ENCODE measurements at regions not wholly inside any gene's neighbourhood (a gene's known extent, or its start where the extent isn't known, plus 50 kb on each side); places are given as distances from the start of the nearest gene placed in this dataset.

DNA sequence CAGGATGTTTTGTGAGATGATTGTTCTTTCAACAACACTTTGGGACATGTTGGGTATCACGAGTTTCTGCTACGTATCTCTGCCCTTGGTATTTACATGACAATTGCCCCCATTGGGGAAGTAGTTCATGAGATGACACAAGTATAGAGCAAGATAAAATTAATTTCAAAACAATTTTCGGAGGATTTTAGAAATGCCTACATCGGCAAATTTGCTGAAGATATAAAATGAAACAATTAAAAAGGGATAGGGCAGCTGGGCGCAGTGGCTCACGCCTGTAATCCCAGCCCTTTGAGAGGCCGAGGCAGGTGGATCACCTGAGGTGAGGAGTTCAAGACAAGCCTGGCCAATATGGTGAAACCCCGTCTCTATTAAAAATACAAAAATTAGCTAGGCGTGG lies 371.7 kb downstream of the INHBA start:
- no peak overlapping the region for H3K27ac ChIP-seq
- TF ChIP-seq CTCF (conservative IDR thresholded peaks at IDR 0.05) = no peak

- H3K27ac ChIP-seq = no peak overlapping the region
- TF ChIP-seq CTCF (conservative IDR thresholded peaks at IDR 0.05) = no peak
Observed at GRCh38 chr7:41328544-41328943, 374.3 kb downstream of the INHBA start.

GRCh38 chr7:41328131-41328530 lies 374.8 kb downstream of the INHBA start:
- TF ChIP-seq CTCF (conservative IDR thresholded peaks at IDR 0.05) = no peak
- no peak overlapping the region for H3K27ac ChIP-seq

GRCh38 chr7:41326616-41327015 lies 376.3 kb downstream of the INHBA start:
- no peak for TF ChIP-seq CTCF (conservative IDR thresholded peaks at IDR 0.05)
- H3K27ac ChIP-seq = no peak overlapping the region

DNA sequence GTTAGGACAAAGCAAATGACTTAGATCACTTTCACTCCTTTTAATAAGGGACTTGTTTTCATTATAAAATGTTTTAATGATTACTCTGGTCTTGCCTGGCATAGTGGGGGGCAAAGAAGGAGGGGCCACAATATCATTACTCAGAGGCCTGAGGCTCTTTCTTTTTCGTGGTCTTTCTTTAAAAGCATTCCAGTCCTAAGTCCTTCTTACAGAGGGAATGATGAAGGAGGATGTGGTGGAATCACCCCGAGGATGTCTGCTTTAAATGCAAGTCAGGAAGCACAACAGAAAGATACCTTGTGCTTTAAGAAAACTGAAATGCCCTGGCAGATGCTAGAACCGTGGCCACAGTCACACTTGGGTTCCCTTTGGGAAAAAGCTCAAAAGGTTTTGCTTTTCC lies 379.1 kb downstream of the INHBA start:
- H3K27ac ChIP-seq = 0 out of 2 replicates have a peak overlapping the region, but pooled peaks have one; percentile 0
- no peak for TF ChIP-seq CTCF (conservative IDR thresholded peaks at IDR 0.05)

DNA sequence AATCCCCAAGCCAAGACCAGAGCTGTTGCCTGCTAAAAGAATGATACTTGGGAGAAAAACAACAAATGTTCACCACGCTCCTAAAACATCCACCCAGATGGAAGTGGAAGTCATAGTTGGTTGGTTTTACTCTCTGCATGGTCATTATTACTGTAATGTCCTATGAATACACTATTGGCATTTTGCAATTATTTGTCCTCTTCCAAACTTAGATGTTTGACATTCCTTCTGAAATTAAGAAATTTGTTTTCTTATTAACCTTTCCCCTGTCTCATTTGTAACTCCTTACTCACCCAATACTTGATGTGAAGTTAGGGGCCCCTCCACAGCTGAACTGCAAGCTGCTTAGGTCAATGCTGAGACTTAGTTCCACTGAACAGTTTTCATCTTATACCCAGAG lies 383.3 kb downstream of the INHBA start:
- TF ChIP-seq CTCF (conservative IDR thresholded peaks at IDR 0.05) = no peak
- H3K27ac ChIP-seq = no peak overlapping the region

DNA sequence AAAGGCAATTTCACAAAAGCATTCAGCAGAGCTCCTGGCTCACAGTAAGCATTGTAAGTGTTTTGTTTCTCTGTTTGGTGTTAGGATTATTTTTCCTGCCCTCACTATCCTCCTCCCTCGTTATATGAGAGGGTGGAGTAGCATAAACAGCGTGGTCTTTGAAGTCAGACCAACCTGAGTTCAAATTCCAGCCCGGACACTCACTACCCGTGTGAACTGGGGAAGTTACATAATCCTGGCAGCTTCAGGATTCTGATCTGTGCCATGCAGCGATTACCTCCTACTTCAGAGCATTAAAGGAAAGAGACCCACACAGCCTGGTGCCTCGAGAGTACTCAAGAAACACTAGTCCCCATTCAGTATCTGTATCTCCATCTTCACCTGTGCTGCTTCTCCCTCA lies 386.5 kb downstream of the INHBA start:
- H3K27ac ChIP-seq = no peak overlapping the region
- no peak for TF ChIP-seq CTCF (conservative IDR thresholded peaks at IDR 0.05)

GRCh38 chr7:41315764-41316163 lies 387.1 kb downstream of the INHBA start:
- no peak; the same call in 1 of the 2 replicates for TF ChIP-seq CTCF (conservative IDR thresholded peaks at IDR 0.05)
- H3K27ac ChIP-seq = no peak overlapping the region
